Fibroblast of villous mesenchyme (primary cell): ENCODE measurements at regions not wholly inside any gene's neighbourhood (a gene's known extent, or its start where the extent isn't known, plus 50 kb on each side); places are given as distances from the start of the nearest gene placed in this dataset.

ENCODE experiments used
- DNase-seq: peaks from one replicate; pipeline ENCODE4 v3.0.0-alpha.2; 2010; ENCODE audit warnings: low read depth
- H3K4me3 ChIP-seq: 2 replicates; pipeline ENCODE4 v1.5.1; 2011; ENCODE audit warnings: low read depth, mild to moderate bottlenecking, low read length
- CTCF ChIP-seq: IDR thresholded peaks from 2 replicates; pipeline ENCODE4 v1.5.1; 2012; ENCODE audit warnings: low read depth, mild to moderate bottlenecking, low read length; ENCODE audit not compliant: insufficient read depth

- no peak for DNase-seq
- TF ChIP-seq CTCF: no peak
- H3K4me3 ChIP-seq: no peak overlapping the region
These were observed 616.7 kb downstream of the GALR1 start for GRCh38 chr18:77866351-77866750.

- TF ChIP-seq CTCF: no peak
- no peak overlapping the region for H3K4me3 ChIP-seq
- no peak for DNase-seq
These were observed 620.6 kb downstream of the GALR1 start for GRCh38 chr18:77870199-77870598.

GRCh38 chr18:77870894-77871293 is 621.2 kb downstream of the GALR1 start:
- DNase-seq: no peak
- H3K4me3 ChIP-seq: no peak overlapping the region
- no peak for TF ChIP-seq CTCF

GRCh38 chr18:77872166-77872565 is 622.5 kb downstream of the GALR1 start:
- no peak for DNase-seq
- no peak for TF ChIP-seq CTCF
- no peak overlapping the region for H3K4me3 ChIP-seq

GRCh38 chr18:77876319-77876865 is 626.7 kb downstream of the GALR1 start:
- no peak overlapping the region for H3K4me3 ChIP-seq

GRCh38 chr18:77879829-77880228 is 630.2 kb downstream of the GALR1 start:
- DNase-seq: no peak
- TF ChIP-seq CTCF: no peak
- no peak overlapping the region for H3K4me3 ChIP-seq

More at GRCh38 chr18:77876319-77876865, 626.7 kb downstream of the GALR1 start:
- DNase-seq: no peak
- no peak for TF ChIP-seq CTCF

GRCh38 chr18:77884454-77884853 is 634.8 kb downstream of the GALR1 start:
- TF ChIP-seq CTCF: no peak
- H3K4me3 ChIP-seq: no peak overlapping the region
- DNase-seq: no peak
